Gastrocnemius medialis (tissue), 4 donors: ENCODE measurements at regions not wholly inside any gene's neighbourhood (a gene's known extent, or its start where the extent isn't known, plus 50 kb on each side); places are given as distances from the start of the nearest gene placed in this dataset.

Experiments used
- CTCF ChIP-seq, 5 experiments: fragments of 450-650 bp in 3 of 5; fragments of 200-600 bp in 2 of 5; sonication (generic) in 2 of 5; IDR thresholded peaks in 4 of 5; conservative IDR thresholded peaks in 1 of 5; 1 replicate in 4 of 5; 2 replicates in 1 of 5; pipeline ENCODE4 v1.5.1; 2016 to 2019; ENCODE audit warnings: antibody characterized with exemption in 5 of 5, mild to moderate bottlenecking in 3 of 5, moderate library complexity in 3 of 5
- POLR2A ChIP-seq, 2 donors: fragments of 450-650 bp; IDR thresholded peaks; one replicate each; pipeline ENCODE4 v1.6.1; 2017; ENCODE audit warnings: antibody characterized with exemption in 2 of 2, mild to moderate bottlenecking in 2 of 2, moderate library complexity in 2 of 2

DNA sequence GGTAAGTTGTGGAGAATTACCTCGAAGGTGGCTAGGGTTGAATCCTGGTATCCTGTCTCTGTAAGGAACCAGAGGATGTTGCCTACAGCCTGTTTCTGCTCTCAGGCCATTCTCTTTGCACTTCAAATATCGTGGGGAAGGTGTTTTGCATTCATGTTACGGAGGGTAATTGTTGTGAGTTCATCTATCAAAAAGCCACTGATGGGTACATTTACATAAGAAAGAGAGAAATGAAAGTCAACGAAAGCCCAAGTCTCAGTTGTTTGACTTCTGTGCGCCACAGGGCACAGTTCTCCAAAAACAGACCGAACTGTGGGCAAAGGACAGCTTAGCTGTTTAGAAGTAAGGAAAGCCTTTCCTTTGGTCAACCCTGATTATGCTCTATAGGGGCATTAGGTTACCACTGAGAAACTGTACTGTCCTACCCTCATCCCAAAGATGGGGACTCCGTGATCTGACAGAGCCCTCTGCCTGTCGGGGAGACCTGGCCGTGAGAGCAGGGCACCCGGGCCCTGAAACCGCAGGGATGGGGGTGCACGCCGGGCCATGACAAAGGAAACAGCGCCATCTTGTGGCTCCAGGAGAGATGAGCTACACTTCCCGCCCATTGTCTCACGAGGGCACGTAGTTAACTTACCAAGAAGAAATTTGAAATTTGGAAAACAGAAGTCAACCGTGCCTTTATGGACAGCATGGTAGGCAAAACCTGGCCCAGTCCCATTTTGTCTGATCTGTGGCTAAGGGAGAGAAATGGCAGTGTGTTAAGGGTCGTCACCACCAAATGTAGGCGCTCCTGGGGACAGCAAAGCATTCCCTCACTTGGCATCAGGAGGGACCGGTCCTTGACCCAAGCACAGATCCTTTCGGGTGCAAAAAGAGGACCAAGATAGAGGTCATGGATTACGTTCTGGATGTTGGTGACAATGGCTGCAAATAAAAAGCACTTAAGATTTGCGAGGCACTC lies 74.5 kb upstream of the DYNLRB2 start:
- TF ChIP-seq POLR2A (IDR thresholded peaks at IDR 0.05) (no peak), CTCF (IDR thresholded peaks at IDR 0.05 in 4 of 5, conservative IDR thresholded peaks at IDR 0.05 in 1 of 5) (peak; percentile 19 to 62 (median 54))
